Activated CD4-positive, alpha-beta T cell treated with anti-CD3 and anti-CD28 coated beads, Interleukin-2, Interleukin-6, amounts not matched to agents 100 ng/mL and 50 ng/mL, durations not matched to agents 16 hours and 8 hours (primary cell): ENCODE measurements at regions not wholly inside any gene's neighbourhood (a gene's known extent, or its start where the extent isn't known, plus 50 kb on each side); places are given as distances from the start of the nearest gene placed in this dataset.

ENCODE experiments used
- DNase-seq: peaks from one replicate; pipeline ENCODE4 v3.0.0-alpha.2; 2020

DNA sequence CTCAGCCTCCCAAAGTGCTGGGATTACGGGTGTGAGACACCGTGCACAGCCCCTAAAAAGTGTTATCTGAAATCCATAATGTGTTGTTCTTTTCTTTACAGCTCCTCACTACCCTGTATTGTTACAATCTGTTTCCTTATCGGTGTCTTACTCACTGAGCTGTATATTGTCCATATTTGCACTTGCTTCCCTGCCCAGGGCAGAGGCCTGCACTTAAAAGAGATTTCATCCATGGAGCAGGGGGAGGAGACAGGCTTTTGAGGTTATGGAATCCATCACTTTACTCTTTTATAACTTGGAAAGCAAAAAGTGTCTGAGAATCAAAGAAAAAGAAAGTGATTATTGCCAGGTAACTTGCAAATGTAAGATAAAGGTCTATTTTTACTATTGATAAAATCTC, 251.0 kb downstream of the DIO2 start:
- DNase-seq: no peak

DNA sequence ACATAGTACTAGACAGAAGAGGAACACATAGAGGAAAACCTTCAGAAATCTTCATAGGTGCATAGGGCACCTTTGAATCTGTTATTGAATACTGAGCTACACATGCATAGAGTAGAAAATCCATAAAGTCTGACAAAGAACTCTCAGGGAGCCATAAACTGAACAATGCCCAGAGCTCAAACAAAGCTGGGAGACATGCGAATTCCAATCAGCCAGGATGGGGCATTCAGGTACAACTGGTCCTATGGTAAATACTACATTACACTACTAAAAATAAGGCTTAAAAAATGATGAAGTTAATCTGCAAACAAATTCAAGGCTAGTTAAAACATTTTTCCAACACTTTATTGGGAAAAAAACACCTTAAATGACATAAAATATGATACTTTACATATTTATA, 259.7 kb downstream of the DIO2 start:
- no peak for DNase-seq

DNA sequence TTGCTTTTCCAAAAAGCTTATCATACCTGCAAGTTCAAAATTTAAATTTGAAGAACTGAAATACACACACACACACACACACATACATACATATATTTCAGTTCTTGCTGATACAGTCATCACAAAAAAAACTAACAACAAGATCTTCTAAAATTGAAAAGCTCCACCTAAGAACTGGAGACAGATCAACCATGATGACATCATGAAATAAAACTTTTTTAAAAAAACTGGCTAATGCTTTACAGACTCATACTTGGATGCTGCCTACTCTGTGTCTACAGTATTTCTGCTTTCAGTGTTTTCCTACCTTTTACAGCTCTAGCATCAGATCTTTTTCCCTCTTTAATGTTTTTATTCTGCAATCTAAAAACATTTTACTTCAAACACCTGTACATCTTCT, 261.4 kb downstream of the DIO2 start:
- no peak for DNase-seq

DNA sequence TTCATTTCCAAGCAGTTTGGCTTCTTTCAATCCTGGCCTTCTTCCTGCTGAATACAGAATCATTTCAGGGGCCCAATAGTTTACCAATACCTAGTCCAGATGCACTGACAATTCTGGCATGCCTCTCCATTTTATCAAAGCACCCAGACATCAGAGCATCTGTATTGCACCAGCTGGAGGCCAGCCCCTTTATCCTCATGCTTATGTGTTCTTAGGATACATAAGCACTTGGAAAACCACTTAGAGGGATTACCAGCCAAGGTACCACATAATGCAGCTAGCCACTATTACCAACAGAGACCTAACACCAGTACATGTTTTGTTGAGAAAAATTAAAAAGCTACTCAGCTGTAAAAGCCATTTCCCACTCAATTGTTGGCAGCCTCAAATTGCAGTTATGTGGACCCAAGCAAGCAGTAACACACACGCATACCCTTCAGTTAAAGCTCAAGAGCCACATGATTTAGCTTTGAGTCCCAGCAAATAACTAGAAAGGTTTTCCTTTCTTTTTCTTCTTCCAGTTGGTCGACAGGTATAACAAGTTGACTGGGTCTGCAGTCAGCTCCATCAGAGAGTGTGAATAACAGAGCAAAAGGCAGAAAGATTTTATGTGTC, 263.8 kb downstream of the DIO2 start:
- DNase-seq: no peak

DNA sequence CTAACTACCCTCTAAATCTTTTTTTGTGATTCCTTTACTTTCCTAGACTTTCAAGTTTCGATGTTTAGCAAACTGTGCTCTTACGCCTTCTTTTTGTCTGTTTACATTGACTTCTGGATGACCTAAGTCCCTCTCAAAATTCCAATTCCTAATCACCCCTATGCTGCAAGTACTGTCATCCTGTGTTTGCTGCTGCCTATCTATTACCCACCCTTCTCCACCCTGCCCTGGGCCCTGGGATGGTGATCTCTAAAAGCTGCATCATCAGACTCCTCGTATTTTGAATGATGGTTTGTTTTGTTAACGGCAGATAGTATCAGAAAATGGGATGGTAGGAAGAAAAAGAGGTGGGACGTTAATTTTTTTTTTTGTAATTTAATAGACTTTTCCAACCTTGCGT, 272.1 kb downstream of the DIO2 start:
- DNase-seq: no peak

DNA sequence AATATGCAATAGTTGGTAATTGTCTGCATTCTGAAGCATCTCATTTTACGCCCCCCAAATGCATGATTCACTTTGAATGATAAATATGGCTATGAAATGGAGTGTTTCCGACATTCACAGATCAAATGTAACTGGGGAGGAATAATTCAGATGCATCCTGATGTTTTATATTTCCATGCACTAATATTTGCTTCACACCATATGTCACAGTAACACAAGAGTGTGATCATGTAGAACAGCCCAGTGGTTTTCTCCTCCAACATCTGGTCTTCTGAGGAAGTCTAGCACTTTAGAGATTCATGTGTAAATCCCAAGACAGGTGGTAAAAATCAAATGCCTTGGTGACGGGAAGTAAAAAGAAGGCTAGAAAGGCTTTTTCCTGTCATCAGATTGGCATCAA, 273.1 kb downstream of the DIO2 start:
- DNase-seq: no peak

DNA sequence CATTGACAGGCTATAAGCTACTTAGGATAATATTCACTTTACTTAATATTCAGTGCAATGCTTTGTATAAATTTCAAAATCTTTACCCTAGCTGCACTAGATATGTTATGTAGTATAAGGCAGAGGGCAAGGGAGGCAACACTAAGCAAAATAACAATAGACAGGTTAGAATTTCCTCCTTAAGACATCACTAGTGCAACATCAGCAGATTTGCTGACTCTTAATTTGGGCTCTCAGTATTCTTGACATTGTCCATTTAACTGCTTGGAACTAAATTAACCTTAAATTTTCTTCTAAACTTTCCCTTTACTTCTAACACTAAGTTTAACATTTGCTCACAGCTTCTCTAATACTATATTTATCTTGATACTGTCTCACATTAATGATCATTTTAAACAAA, 273.9 kb downstream of the DIO2 start:
- DNase-seq: no peak

DNA sequence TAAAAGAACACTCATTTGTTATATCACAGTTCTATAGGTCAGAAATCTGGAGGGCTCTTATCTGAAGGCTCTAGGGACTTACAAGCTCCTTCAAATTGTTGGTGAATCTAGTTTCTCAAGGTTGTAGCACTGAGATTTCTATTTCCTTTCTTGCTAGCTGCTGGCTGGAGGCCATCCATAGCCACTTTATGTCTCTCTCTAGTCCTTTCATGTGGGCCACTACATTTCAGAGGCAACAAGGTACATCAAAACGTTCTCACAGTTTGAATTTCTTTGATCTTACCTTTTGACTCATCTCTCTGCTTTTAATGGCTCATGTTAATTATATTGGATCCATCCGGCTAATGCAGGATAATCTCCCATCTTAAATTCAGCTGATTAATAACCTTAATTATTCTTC, 286.8 kb downstream of the DIO2 start:
- DNase-seq: no peak

DNA sequence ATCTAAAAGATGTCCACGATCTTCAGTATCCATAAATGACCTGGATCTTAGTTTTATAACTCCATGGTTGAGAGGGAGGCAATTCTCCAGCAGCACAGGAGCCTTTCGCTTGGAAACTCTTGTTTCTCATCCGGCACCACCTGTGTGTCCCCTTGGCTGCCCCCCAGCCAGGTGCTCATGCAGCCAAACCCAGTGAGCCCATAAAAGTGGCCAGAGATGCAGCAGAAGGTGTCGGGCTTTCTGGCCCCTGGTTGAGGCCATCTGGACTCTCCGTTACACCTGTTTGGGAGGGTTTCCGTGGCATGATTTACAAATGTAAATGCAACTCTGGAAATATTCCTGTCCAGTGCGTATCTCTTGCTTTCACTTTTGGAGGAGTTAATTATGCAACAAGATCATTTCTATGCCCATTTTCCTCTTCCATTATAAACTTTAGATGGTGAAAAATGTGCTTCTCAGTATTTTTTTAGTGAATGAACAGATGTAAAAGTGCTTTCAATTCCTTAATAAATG, 291.1 kb downstream of the DIO2 start:
- DNase-seq: no peak
